CD4-positive, alpha-beta T cell treated with Interleukin-10 for 1 hour (primary cell): ENCODE measurements at regions not wholly inside any gene's neighbourhood (a gene's known extent, or its start where the extent isn't known, plus 50 kb on each side); places are given as distances from the start of the nearest gene placed in this dataset.
"Not testable (repeated sequence)": the region's sequence is repeated elsewhere in the genome, so short reads cannot be mapped to it uniquely, and the experiment has no call there.

Source experiments
- DNase-seq: peaks from one replicate; pipeline ENCODE4 v3.0.0-alpha.2; 2020

DNA sequence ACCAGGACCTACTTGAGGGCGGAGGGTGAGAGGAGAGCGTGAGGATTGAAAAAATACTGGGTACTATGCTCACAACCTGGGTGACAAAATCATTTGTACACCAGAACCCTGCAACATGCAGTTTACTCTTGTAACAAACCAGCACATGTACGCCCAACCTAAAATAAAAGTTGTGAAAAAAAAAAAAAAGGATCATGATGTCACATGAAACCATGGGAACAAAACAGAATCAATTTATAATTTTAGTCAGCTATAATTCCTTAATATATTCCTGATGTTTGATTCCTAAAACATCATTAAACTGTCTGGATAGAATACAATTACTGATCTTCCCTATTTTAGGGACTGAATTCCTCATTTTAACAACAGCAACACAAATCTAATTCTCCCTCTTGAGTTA lies 160.6 kb upstream of the SPRY2 start:
- no peak for DNase-seq

DNA sequence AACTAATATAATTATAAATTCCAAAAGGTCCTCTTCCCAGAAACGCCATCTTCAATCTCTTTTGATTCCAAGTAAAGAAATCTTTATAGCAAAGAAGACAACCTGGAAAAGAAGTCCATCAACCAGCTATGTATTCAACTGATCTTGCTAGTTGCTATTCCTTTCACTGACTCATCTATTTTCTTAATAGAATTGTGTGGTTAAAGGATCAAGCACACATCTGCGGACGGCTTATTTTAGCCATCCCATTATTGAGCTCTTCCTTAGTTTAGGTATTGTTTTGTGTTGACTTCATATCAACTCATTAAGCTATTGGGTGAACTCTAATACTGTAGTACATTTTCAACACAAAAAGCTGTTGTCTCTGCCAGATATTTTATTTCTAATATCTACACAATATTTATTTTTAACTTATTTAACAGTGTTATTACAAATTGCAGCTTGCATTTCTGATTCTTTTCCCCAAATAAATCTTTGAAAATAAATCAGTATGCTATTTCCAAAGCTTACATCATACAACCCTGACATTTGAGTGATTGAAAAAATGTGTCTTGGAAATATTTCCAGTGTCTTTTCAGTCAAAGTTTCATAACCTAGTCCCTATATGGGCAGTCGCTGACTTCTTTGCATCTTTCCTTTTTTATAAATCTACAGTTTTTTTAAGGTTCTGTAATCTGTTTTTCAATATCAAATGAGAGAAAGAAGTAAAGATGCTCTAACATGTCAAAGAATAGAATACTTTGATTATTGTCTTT lies 158.8 kb upstream of the SPRY2 start:
- no peak for DNase-seq

- no peak for DNase-seq
Measured at GRCh38 chr13:80498433-80498832, 157.5 kb upstream of the SPRY2 start.

- DNase-seq = no peak
Measured at GRCh38 chr13:80497978-80498377, 157.1 kb upstream of the SPRY2 start.

DNA sequence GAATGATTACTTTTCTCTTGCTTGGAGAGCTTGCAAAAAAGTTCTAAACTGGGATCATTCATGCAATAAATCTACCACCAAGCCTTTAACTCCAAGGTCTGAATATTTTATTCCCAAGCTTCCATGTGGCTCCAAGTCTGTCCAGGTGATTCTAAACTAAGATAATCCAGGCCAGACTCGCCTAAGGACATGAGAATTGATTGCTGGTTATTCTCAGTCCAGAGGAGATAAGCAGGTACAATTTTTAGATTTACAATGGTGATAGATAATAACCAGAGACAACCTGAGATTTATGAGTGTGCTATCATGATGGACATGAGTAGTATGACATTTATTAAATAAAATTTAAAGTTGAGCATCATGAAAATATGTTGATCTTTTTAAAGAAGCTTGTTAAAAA lies 156.5 kb upstream of the SPRY2 start:
- no peak for DNase-seq

DNA sequence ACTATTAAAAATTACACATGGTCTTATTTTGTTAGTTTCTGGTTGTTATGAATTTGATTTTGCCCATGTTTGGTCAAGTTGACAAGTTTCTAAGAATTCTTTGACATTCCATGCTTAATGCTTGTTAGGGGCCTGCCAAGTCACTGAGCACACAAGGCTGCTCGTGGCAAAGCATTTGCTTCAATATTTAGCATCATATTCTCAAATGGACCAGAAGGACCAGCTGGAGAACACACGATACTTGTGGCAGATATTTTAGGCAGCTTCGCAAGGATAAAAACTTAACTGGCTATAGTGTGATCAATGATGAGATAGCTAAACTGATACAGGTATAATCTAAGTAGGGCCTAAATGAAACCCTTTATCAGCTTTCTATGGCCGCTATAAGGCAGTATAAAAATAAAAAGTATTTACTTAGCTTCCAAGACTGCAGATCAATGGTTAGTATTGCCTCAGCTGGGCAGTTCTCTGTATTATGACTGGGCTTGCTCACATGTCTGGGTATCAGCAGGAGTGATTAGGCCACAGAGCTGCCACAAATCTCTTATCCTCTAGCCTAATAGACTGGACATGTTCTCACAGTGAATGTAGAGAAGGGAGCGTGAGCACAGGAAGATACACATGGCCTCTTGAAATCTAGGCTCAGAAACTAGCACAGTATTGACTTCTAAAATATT lies 155.9 kb upstream of the SPRY2 start:
- DNase-seq = no peak

DNA sequence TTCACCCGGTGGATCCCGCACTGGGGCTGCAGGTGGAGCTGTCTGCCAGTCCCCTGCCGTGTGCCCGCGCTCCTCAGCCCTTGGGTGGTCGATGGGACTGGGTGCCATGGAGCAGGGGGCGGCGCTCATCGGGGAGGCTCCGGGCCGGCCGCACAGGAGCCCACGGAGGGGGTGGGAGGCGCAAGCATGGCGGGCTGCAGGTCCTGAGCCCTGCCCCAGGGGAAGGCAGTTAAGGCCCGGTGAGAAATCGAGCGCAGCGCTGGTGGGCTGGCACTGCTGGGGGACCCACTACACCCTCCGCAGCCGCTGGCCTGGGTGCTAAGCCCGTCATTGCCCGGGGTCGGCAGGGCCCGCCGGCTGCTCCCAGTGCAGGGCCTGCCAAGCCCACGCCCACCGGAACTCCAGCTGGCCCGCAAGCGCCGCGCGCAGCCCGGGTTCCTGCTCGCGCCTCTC lies 149.6 kb upstream of the SPRY2 start:
- not testable (repeated sequence) for DNase-seq

- no peak for DNase-seq
Measured at GRCh38 chr13:80486402-80486801, 145.5 kb upstream of the SPRY2 start.

- no peak for DNase-seq
Measured at GRCh38 chr13:80483157-80483556, 142.2 kb upstream of the SPRY2 start.

DNA sequence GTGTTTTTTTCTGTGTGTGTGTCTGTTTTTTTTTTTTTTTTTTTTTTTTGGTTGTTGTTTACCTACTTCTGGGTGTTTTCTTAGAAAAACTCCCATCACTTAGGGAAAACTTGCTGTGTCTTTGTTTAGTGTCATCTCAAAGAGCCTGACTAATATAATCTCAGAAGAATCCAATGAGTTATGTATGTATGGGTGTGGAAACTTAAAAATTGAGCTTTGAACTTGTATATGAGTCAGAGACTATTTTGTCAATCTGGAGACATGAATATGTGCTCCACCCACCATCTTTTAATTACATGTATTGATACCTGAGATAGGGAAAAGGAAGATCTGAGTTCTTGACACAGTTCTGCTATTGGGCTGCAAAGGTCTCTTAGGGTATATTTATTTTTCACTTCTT lies 140.7 kb upstream of the SPRY2 start:
- DNase-seq = no peak

GRCh38 chr13:80477661-80478443 lies 136.9 kb upstream of the SPRY2 start:
- no peak for DNase-seq

DNA sequence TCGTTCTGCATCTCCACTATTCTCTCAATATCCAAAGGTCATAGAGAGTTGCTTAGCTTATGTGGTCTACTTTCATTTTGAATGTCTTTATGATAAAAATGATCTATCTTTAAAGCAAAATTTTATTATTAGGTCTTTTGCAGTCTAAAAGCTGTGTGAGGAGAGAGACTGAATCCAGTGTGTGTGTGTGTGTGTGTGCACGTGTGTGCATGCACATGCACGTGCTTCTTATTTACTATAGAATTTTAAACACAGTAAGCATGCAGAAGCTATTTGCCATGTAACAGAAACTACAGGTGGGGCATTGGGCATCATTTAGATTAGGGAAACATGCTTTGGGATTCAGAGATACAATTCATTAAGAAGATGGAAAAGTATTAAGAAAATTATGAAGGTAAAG lies 136.0 kb upstream of the SPRY2 start:
- DNase-seq = no peak

GRCh38 chr13:80475718-80476117 lies 134.8 kb upstream of the SPRY2 start:
- DNase-seq = no peak

- no peak for DNase-seq
Measured at GRCh38 chr13:80473695-80474094, 132.8 kb upstream of the SPRY2 start.

DNA sequence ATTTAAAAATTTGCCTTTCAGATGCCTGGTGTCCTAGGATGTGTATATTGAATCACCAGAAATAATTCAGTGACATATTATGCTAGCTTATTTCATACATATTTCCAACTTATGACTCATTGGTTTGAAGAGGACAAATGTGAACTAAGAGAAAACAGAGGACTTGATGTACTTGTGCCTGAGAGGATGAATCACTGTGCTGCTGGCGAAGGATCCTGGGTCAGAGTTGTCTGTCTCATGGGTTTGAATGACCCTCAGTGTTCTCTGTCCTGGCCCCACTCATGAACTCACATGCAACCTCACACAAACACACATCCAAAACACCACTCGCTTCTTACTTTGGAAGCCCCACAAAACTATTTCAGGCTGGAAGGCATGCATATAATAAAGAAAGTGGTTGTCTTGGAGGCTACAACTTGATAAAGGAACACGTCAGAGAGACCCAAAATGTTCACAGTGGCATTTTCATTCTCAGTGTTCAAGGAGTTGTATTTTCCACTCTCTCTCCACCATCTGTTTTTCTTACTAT lies 129.0 kb upstream of the SPRY2 start:
- DNase-seq = no peak

- no peak for DNase-seq
Measured at GRCh38 chr13:80469105-80469852, 128.4 kb upstream of the SPRY2 start.

GRCh38 chr13:80465321-80465720 lies 124.4 kb upstream of the SPRY2 start:
- no peak for DNase-seq

DNA sequence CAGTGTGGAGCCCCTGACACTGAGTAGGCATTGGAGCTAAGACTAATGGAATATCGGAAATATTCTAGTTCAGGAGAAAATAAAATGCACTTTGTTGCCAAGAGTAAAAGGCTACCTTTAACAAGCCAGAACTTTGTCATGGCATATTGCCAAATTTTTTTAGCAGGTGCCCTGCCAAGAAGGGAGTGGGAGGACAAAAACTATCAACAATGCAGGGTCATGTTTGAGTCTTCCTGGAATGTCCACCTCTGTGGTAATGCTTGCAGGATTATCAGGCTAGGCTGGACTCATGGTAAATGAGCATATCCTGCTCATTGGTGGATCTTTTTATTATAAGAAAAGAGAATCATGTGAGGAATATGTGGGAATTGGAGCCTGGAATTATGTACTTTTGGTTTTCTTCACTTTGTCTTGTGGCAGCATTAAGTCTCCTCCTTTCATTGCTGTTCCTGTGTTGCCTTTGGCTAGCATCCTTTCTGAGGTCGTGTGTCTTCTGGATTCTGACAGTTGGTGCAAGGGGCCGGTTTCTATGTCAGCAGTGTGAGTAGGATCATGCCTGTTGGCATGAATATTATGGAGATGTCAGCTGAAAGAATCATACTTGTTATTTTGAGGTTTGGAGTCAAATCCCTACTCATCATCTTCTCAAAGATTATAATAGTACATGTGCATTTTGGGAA lies 122.9 kb upstream of the SPRY2 start:
- DNase-seq = no peak

- DNase-seq = no peak
Measured at GRCh38 chr13:80462567-80462966, 121.6 kb upstream of the SPRY2 start.

DNA sequence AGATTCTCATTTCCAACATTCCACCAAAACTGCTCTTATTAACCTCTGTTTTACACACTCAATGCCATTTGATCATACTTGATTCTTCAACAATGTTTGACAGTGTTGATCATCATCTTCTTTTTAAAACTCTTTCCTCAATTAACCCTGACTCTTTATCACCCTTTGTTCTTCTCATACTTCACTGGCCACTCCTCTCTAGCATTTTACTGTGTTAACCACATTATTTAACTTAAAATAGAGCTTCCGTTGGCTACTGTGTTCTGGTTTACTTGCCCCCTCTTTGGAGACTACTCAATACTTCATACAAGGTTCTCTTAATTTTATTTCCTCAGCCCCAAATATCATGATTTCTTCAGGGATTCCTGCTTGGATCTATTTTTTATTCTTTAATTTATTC lies 121.1 kb upstream of the SPRY2 start:
- no peak for DNase-seq

DNA sequence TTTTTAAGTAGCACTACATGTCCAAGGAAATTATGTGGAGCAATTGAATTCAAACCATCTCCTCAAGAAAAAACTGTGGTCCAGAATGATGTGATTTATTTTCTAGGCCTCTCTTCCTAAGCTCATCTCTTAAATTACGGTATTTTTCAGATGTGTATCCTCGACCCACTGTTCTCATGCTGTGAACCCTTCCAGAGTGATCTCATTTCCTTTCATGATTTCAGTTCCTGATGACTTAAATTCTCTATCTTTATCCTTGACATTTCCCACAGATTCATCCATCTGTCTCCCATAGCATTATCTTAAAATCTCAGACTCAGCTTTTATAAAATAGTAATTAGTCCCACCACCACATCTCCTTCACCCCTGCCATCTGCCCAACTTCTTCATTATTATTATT lies 117.6 kb upstream of the SPRY2 start:
- no peak for DNase-seq

GRCh38 chr13:80454245-80454644 lies 113.3 kb upstream of the SPRY2 start:
- no peak for DNase-seq
